ENCODE measurements at regions not wholly inside any gene's neighbourhood (a gene's known extent, or its start where the extent isn't known, plus 50 kb on each side); places are given as distances from the start of the nearest gene placed in this dataset.

GRCh38 chr10:26952094-26952493 lies 91.3 kb upstream of the ABI1 start:
- H3K27me3 ChIP-seq (ENCODE audit: control insufficient read depth, insufficient read depth, low read length), result no peaks in the 10 kb centered on the region
- TF ChIP-seq, protein P1, sequence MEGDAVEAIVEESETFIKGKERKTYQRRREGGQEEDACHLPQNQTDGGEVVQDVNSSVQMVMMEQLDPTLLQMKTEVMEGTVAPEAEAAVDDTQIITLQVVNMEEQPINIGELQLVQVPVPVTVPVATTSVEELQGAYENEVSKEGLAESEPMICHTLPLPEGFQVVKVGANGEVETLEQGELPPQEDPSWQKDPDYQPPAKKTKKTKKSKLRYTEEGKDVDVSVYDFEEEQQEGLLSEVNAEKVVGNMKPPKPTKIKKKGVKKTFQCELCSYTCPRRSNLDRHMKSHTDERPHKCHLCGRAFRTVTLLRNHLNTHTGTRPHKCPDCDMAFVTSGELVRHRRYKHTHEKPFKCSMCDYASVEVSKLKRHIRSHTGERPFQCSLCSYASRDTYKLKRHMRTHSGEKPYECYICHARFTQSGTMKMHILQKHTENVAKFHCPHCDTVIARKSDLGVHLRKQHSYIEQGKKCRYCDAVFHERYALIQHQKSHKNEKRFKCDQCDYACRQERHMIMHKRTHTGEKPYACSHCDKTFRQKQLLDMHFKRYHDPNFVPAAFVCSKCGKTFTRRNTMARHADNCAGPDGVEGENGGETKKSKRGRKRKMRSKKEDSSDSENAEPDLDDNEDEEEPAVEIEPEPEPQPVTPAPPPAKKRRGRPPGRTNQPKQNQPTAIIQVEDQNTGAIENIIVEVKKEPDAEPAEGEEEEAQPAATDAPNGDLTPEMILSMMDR (IDR thresholded peaks at IDR 0.05; ENCODE audit: insufficient read depth, low read length, severe bottlenecking), result no peak
- FAIRE-seq (no peak), DNase-seq (ENCODE audit: low read depth) (no peak)
- no peak overlapping the region for H3K4me3 ChIP-seq (ENCODE audit: low read depth, low read length)
- no peaks in the 10 kb centered on the region for H3K36me3 ChIP-seq (ENCODE audit: control insufficient read depth, insufficient read depth, low read length)

DNA sequence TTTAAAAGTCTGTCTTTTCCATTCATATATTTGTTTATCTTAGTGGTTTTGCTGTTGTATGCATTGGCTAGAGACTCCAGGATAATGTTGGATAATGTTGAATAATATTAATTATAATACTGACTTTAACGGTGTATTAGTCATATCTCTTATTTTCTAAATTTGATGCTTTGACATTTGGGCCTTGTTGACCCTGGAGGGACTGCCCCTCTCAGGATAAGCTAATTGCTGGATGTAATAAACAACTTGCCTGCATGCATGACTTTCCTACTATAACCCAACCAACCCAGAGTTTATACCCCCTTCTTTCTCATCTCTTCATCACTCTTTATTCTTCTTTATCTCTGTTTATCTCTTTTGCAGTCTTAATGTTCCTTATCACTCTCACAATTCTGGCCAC lies 90.9 kb upstream of the ABI1 start:
- no peaks in the 10 kb centered on the region for H3K27me3 ChIP-seq (ENCODE audit: control insufficient read depth, insufficient read depth, low read length)
- DNase-seq (ENCODE audit: low read depth) (no peak), FAIRE-seq (no peak)
- TF ChIP-seq, protein P1 (IDR thresholded peaks at IDR 0.05; ENCODE audit: insufficient read depth, low read length, severe bottlenecking), result no peak
- H3K4me3 ChIP-seq (ENCODE audit: low read depth, low read length), result no peak overlapping the region
- H3K36me3 ChIP-seq (ENCODE audit: control insufficient read depth, insufficient read depth, low read length), result no peaks in the 10 kb centered on the region

DNA sequence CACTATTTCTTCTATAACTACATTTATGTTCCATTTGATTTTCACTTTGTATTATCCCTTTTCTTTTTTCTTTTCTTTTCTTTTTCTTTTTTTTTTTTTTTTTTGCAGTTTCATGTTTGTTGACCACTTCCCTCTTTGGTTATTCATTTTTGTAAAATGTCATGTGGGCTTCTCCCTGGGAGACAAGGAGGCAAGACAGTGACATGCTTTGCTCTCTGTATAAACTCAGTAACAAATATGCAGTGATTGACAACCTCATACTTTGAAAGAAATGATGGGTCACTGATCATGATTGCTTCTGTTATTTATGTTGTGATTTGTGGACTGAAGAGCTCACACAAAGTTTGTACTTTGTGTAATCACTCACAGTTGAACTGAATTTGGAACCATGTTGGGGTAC lies 90.2 kb upstream of the ABI1 start:
- DNase-seq (ENCODE audit: low read depth) (no peak), FAIRE-seq (no peak)
- no peak overlapping the region for H3K4me3 ChIP-seq (ENCODE audit: low read depth, low read length)
- TF ChIP-seq, protein P1 (IDR thresholded peaks at IDR 0.05; ENCODE audit: insufficient read depth, low read length, severe bottlenecking), result no peak
- H3K27me3 ChIP-seq (ENCODE audit: control insufficient read depth, insufficient read depth, low read length), result no peaks in the 10 kb centered on the region
- H3K36me3 ChIP-seq (ENCODE audit: control insufficient read depth, insufficient read depth, low read length), result no peaks in the 10 kb centered on the region

DNA sequence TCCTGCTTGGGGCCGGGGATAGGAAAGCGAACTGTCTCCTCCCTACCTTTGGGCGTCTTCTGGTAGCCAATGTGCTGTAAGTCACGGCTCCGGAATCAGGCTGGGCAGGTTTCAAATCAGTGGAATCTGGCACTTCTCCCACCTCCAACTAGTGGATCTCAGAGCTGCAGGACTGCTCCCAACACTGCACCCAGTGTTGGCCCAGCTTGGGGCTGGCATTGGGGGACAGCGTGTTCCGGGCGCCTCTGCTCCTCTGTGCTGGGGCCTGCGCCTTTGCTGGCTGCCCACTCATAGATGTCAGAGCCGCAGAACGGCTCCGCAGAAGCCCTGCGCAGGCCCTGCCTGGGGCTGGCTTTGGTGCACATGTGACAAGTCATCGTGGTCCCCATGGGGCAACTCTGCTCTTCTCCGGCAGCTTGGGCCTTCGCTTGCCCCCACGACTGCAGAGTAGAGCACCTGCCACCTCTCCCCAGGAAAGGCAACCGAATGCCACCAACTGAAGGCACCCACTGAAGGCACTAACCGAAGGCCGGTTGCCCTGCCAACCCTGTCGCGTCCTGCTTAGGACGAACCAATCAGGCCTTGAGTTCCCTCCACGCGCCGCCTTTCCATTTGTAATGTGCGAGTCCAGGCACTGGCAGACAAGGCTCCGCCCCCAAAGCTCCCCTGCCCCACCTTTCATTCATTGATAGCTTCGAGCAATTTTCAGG lies 85.5 kb upstream of the ABI1 start:
- no peaks in the 10 kb centered on the region for H3K27me3 ChIP-seq (ENCODE audit: control insufficient read depth, insufficient read depth, low read length)
- H3K36me3 ChIP-seq (ENCODE audit: control insufficient read depth, insufficient read depth, low read length), result no peaks in the 10 kb centered on the region
- DNase-seq (ENCODE audit: low read depth), result peak; percentile 79
- H3K4me3 ChIP-seq (ENCODE audit: low read depth, low read length), result peak overlapping the region; percentile 20
- TF ChIP-seq, protein P1 (IDR thresholded peaks at IDR 0.05; ENCODE audit: insufficient read depth, low read length, severe bottlenecking), result no peak
- FAIRE-seq, result peak; percentile 86

- no peak for DNase-seq (ENCODE audit: low read depth)
- no peak for FAIRE-seq
- Histone ChIP-seq H3K4me3 (ENCODE audit: low read depth, low read length) (no peak overlapping the region), H3K27me3 (ENCODE audit: control insufficient read depth, insufficient read depth, low read length) (no peaks in the 10 kb centered on the region), H3K36me3 (ENCODE audit: control insufficient read depth, insufficient read depth, low read length) (no peaks in the 10 kb centered on the region)
- TF ChIP-seq, protein P1 (IDR thresholded peaks at IDR 0.05; ENCODE audit: insufficient read depth, low read length, severe bottlenecking), result no peak
Observed at GRCh38 chr10:26944261-26944882, 83.6 kb upstream of the ABI1 start.

All from bronchial epithelial cell (primary cell).